ENCODE measurements at regions not wholly inside any gene's neighbourhood (a gene's known extent, or its start where the extent isn't known, plus 50 kb on each side); places are given as distances from the start of the nearest gene placed in this dataset.

- TF ChIP-seq CTCF (conservative IDR thresholded peaks at IDR 0.05 in 1 of 2, IDR thresholded peaks at IDR 0.05 in 1 of 2; ENCODE audit: low read depth in 1 of 2, low read length in 2 of 2) (no peak), EZH2 (IDR thresholded peaks at IDR 0.05; ENCODE audit: low read length, missing control alignments) (no peak)
Measured at GRCh38 chr9:8158574-8158973, 359.0 kb upstream of the DMAC1 start.
